NCI-H510A treated with DMSO at 0.1 percent for 48 hours (cell line): ENCODE measurements at regions not wholly inside any gene's neighbourhood (a gene's known extent, or its start where the extent isn't known, plus 50 kb on each side); places are given as distances from the start of the nearest gene placed in this dataset.

Experiments
- DNase-seq: peaks from one replicate; lab custom pipeline; 2025; lab: John Stamatoyannopoulos, UW

DNA sequence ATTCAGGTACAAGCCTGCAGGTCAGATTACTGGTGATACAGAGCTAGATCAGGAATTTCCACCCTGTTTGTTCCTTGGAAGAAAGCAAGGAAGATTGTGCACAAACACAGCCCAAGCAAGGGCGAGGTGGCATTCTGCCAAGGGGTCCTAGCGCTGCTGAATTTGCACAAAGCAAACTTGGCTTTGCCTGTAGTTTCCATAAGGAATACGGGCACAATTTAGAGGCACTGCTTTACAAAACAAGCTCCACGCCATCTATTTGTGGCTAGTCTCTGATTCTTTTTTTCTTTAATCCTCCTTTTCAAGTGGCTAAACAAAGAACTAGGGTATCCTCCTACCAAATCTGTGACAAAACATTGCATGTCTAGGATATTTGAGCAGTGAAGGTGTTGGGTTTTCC is 195.5 kb upstream of the ACVR2A start:
- no peak for DNase-seq

- DNase-seq = no peak
Measured at GRCh38 chr2:147648471-147648870, 196.4 kb upstream of the ACVR2A start.

DNA sequence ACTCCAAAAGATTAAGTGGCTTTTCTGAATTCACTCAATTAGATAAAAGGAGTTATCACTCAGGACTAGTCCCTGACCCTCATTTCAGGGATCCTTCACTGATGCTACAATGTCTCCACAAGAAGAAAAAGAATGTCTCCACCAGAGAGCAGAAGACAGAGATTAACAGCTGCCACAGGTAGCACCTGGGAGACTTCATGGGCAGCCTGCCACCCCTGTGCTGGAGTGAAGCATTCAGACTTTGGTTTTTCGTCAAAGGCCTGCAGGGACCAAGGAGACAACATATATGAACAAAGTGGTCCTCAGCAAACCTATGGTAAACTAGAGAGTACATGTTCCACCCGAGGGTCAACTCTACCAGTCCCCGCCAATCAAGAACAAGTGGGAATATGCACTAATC is 197.0 kb upstream of the ACVR2A start:
- DNase-seq = no peak

DNA sequence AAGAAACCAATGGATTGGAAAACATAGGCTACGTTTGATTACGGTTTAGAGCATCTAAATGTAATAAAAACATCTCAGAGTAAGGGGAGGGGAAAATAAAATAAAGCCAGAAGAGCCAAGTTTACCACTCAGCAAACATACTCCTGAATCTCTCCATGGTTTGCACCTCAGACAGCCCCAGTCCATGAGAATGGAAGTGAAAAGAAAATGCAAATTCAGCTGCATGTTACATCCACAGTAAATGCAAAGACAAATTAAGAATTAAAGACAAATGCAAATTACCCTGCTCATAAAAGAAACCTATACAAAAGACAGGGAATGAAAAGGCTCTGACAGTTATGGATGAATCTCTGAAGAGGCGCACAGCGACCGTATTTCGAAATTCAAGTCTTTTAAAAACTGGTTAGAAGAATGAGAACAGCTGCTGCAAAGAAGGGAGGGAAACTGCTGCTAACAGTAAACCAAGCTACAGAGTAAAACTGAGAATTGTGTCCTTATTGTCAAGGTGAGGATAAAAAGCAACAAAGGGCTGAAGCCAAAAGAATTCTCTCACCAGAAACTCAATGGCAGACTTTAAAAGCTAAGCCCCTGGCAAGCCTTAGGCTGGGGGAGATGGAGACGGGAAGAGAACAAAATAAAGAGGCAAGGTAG is 197.9 kb upstream of the ACVR2A start:
- no peak for DNase-seq

DNA sequence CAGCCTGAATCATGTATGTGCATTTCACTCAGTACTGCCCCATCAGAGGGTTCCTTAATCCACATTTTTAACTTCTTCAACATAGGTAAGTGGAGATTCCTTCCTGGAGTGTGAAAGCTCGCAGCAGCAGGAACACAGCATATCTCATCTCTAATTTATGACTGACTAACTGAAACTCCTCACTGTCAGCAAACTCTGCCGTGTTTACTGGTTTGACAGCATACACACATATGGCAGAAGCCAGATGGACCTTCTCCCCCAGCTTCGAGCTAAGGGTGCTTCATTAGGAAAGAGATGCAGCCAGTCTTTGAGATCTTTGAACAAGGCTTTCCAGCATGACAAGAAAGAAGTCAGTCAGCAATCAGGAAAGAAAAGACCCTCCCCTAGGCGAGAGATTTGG is 200.3 kb upstream of the ACVR2A start:
- no peak for DNase-seq

DNA sequence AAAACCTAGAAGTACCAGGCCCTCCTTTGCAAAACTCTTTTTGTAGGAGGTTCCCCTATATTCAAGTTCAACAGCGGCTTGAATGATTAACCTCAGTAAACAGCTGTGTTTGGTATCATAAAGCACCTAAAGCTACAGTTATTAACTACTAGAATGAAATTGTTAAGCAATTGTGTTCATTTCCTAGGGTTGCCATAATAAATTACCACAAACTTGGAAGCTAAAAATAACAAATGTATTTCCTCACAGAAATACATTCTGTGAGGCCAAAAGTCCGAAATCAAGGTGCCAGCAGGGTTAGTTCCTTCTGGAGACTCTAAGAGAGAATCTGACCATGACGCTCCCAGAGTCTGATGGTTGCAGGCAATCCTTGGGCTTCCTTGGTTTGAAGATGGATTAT is 202.1 kb upstream of the ACVR2A start:
- no peak for DNase-seq

DNA sequence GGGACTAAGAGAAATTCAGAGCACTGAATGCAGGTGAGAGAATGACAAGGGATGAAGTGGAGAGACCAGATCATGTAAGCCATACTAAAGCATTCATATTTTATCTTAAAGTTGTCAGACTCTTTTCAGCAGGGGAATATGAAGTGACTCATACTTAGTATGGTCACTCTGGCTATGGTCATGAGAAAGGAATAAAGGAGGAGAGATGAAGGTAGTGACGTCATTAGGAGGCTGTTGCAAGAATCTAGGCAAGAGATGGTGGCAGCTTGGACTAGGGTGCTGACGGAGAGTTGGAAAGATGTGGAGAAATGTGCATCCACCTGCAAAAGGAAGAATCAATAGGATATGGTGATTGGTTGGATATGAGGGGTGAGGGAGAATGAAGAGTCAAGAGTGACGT is 203.2 kb upstream of the ACVR2A start:
- DNase-seq = no peak

DNA sequence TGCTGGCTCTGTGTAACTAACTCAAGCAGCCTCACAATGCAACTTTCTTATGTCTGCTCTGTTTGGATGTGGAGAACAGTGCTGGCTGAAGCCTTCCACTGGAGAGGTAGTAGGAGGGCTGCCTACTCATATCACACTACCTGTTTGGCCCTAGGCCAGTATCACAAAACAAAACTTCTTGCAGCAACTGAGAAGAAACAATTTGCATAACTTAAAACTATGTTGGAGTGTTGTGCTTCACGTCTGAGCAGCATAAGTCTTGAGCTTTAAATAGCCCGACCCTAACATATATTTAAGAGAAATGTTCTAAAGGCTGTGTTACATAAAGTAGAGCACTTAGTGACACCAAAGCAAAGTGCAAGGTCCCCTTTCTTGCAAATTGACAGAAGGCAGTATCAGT is 204.9 kb upstream of the ACVR2A start:
- no peak for DNase-seq

DNA sequence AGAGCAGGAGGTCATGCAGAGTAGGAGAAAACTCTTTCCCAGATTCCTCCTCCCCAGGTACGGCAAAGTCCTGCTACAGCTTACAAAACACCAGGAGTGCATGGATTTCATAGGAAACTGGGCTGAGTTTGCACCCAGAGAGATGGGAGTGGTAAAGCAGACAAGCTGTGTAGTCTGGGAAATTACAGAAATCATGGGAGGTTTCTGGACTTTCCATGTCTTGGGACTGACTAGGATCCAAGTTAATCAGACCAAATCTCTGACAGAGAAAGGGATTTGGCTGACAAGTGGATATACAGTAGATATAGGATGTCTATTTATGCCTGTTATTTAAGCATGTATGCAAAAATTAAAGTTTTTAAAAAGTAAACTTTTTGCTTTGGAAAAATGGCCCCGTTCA is 205.4 kb upstream of the ACVR2A start:
- DNase-seq = no peak

DNA sequence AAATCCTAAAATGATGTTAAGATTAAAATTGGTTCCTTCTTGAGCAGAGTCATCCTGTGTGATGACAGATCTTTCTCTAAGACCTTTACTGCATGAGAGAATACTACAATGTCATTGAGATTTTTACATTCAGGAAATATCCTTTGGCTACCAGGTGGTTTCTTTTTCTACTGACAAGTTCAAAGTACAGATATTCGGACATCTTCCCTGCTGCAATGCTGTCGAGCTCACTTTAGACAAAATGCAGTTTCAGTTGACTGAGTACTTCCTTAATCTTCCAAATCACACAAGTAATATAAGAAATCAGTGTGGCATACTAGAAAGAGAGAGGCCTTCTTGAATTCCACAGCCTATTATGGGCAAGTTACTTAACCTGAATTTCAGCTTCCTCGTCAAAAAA is 207.9 kb upstream of the ACVR2A start:
- no peak for DNase-seq

DNA sequence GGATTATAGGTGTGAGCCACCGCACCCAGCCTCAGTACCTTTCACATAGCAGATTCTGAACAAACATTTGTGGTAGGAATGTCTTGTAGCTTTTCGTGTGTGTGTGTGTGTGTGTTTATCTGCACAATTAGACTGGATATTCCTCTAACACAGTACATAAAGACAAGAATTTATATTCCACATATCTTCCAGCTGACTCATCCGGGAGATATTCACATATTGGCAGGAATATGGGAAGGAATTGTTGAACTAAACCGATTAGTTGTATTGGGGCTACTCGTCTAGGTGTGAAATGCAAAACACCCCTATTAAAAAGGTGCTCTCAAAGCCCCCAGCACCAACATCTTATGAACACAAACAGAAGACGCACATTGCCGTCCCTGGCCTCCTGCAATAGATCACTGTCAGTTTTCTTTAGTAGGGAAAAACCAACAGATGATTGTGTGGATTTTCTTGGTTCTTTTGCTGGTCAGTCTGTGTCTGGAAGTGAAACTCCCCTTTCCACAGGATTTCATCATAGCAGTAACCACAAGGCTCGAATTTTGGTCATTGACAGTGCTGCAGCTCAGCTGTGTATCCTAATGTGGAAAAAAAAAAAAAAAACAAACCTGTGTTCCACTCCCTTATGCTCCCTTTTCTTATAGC is 208.5 kb upstream of the ACVR2A start:
- no peak for DNase-seq

DNA sequence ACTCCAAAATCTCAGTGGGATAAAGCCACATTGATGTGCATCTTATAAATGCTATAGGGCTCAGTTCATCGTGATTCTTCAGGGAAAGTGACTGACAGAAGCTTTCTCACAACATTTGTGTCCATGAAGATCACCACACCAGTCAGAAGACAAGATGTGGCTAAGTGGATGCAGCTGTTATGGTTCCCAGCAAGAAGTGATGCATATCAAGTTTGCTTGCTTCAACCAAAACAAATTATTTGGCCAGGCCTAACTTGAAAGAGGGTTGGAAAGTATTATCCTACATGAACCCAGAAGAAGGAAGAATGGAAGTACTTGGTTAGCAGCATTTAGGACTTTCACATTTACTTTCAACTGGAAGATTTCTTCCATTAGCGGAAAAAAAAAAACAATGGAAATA is 210.0 kb upstream of the ACVR2A start:
- DNase-seq = no peak

- DNase-seq = no peak
Measured at GRCh38 chr2:147632198-147632597, 212.6 kb upstream of the ACVR2A start.

DNA sequence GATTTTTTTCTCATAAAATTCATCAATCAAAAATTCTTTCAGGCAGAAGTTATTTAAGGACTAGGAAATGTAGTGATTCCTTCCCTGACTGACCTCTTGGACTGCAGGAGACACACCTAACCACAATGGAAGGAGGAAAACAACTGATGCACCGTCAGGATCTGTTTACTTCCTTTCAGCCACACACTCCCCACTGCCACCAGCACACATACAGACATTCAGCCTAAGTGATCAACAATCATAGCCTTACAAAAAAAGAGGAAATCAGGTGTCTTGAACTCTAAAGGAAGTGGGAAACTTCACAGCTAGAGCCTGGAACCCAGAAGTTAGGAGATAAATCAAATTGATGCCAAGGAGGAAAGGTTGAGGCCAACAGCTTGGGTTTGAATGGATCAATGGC is 213.5 kb upstream of the ACVR2A start:
- DNase-seq = no peak

GRCh38 chr2:147630585-147630984 is 214.2 kb upstream of the ACVR2A start:
- DNase-seq = no peak

DNA sequence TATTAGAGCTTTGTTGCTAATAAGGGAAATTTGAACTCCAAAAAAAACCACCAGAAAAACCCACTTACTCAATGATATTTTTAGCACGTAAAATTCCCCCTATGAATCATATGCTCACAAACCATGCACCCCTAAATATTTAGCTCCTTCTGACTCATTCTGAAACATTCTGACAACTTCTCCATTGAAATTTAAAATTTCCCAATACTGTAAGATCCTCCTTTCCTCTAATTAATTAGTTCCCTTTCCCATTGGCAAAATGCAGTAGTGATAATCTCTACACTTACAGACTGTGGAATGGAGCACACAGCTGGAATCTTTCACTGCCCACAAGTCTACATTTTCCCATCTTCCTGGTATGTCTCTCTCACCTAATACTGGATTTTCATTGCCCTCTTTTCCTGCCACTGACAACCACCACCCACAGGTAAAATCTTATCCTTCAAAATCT is 215.8 kb upstream of the ACVR2A start:
- DNase-seq = no peak

GRCh38 chr2:147623328-147623727 is 221.5 kb upstream of the ACVR2A start:
- DNase-seq = no peak

GRCh38 chr2:147621656-147622197 is 223.1 kb upstream of the ACVR2A start:
- no peak for DNase-seq

DNA sequence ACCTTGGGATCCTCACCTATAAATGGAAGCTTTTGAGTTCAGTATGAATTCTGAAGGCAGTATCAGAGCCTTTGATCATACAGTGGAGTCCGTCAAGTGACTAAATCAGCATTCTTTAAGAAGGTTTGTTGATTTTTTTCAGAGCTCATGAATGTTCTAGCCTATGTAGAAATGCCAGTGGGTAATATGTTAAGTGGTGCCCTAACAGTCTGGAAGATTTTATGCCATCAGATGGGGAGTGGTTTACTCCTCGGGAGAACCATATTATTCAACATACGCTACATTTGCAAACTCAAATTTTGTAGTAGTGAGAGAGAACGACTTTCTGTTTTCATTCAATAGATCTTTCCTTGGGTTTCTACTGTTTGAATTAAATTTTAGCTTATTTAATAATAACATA is 225.0 kb upstream of the ACVR2A start:
- DNase-seq = no peak

- no peak for DNase-seq
Measured at GRCh38 chr2:147615726-147616125, 229.1 kb upstream of the ACVR2A start.

GRCh38 chr2:147614979-147615470 is 229.8 kb upstream of the ACVR2A start:
- no peak for DNase-seq

DNA sequence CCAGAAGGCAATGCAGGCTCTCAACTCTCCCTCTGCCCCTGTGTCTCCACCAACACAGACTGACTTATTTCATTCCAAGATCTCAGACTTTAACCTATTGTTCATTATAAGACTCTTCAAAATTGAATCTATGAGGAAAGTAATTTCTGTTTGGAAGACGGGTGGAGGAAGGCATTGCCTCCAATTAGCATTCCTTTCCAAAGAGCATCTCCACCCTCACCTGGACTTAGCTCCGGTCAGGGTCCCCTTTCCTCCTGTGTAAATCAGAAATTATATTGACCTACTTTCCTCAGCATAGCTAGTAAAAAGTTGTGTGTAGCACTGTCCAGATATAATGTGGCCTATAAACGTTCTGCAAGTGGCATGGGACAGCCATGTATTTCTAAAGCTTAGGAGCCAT is 230.4 kb upstream of the ACVR2A start:
- DNase-seq = no peak

- DNase-seq = no peak
Measured at GRCh38 chr2:147610496-147611040, 234.3 kb upstream of the ACVR2A start.
